Fibroblast of skin of left quadriceps (primary cell): ENCODE measurements at regions not wholly inside any gene's neighbourhood (a gene's known extent, or its start where the extent isn't known, plus 50 kb on each side); places are given as distances from the start of the nearest gene placed in this dataset.
A peak's percentile ranks its signal among the peaks of the same experiment; 100 is the strongest.
"Not testable (repeated sequence)": the region's sequence is repeated elsewhere in the genome, so short reads cannot be mapped to it uniquely, and the experiment has no call there.

ENCODE experiments used
- DNase-seq, 2 experiments: peaks; one replicate each; pipeline ENCODE4 v3.0.0-alpha.2; 2013; ENCODE audit warnings: low read depth in 2 of 2

- no peak for DNase-seq
Observed at GRCh38 chr21:14903172-14903865, 161.5 kb downstream of the NRIP1 start.

GRCh38 chr21:14901482-14901958 is 163.3 kb downstream of the NRIP1 start:
- DNase-seq: peak; percentile 61 to 62

- DNase-seq: no peak
Observed at GRCh38 chr21:14900611-14901010, 164.2 kb downstream of the NRIP1 start.

GRCh38 chr21:14900058-14900457 is 164.7 kb downstream of the NRIP1 start:
- no peak for DNase-seq

- DNase-seq: no peak
Observed at GRCh38 chr21:14895792-14896191, 169.0 kb downstream of the NRIP1 start.

- no peak for DNase-seq
Observed at GRCh38 chr21:14890141-14890540, 174.7 kb downstream of the NRIP1 start.

- DNase-seq: peak; percentile 67 to 68
Observed at GRCh38 chr21:14889080-14889810, 175.6 kb downstream of the NRIP1 start.

- DNase-seq: no peak
Observed at GRCh38 chr21:14888202-14888601, 176.6 kb downstream of the NRIP1 start.

- no peak for DNase-seq
Observed at GRCh38 chr21:14886001-14886400, 178.8 kb downstream of the NRIP1 start.

- no peak for DNase-seq
Observed at GRCh38 chr21:14883351-14883750, 181.4 kb downstream of the NRIP1 start.

GRCh38 chr21:14882545-14882944 is 182.3 kb downstream of the NRIP1 start:
- DNase-seq: not testable (repeated sequence)

GRCh38 chr21:14881863-14882499 is 182.8 kb downstream of the NRIP1 start:
- DNase-seq: no peak

- peak; percentile 83 to 84 for DNase-seq
Observed at GRCh38 chr21:14880922-14881321, 183.9 kb downstream of the NRIP1 start.

- no peak for DNase-seq
Observed at GRCh38 chr21:14879458-14879857, 185.3 kb downstream of the NRIP1 start.

- DNase-seq: no peak
Observed at GRCh38 chr21:14878971-14879370, 185.8 kb downstream of the NRIP1 start.

GRCh38 chr21:14877581-14878228 is 187.1 kb downstream of the NRIP1 start:
- no peak for DNase-seq

- no peak for DNase-seq
Observed at GRCh38 chr21:14876524-14876840, 188.3 kb downstream of the NRIP1 start.

- no peak for DNase-seq
Observed at GRCh38 chr21:14875704-14876523, 188.9 kb downstream of the NRIP1 start.

- DNase-seq: no peak
Observed at GRCh38 chr21:14875186-14875585, 189.6 kb downstream of the NRIP1 start.

- no peak for DNase-seq
Observed at GRCh38 chr21:14874379-14874778, 190.4 kb downstream of the NRIP1 start.

GRCh38 chr21:14871861-14872260 is 192.9 kb downstream of the NRIP1 start:
- DNase-seq: no peak

- no peak for DNase-seq
Observed at GRCh38 chr21:14870853-14871149, 194.0 kb downstream of the NRIP1 start.
